ENCODE measurements at regions not wholly inside any gene's neighbourhood (a gene's known extent, or its start where the extent isn't known, plus 50 kb on each side); places are given as distances from the start of the nearest gene placed in this dataset.

- H3K36me3 Mint-ChIP-seq = no peaks in the 10 kb centered on the region
- H3K27ac Mint-ChIP-seq = no peak overlapping the region
- no peaks in the 10 kb centered on the region for H3K4me1 Mint-ChIP-seq (ENCODE audit: low read depth)
- no peaks in the 10 kb centered on the region for H3K9me3 Mint-ChIP-seq (ENCODE audit: low read depth)
- peaks cover 1% of the 10 kb centered on the region for H3K27me3 Mint-ChIP-seq
- H3K4me3 Mint-ChIP-seq = no peak overlapping the region
Measured at GRCh38 chr7:113710310-113711096, 208.3 kb downstream of the PPP1R3A start.

- no peaks in the 10 kb centered on the region for H3K4me1 Mint-ChIP-seq (ENCODE audit: low read depth)
- H3K4me3 Mint-ChIP-seq = no peak overlapping the region
- peaks cover 1% of the 10 kb centered on the region for H3K27me3 Mint-ChIP-seq
- H3K27ac Mint-ChIP-seq = no peak overlapping the region
- H3K36me3 Mint-ChIP-seq = no peaks in the 10 kb centered on the region
- H3K9me3 Mint-ChIP-seq (ENCODE audit: low read depth) = no peaks in the 10 kb centered on the region
Measured at GRCh38 chr7:113705439-113705838, 213.4 kb downstream of the PPP1R3A start.

GRCh38 chr7:113698556-113699220, 220.1 kb downstream of the PPP1R3A start:
- no peaks in the 10 kb centered on the region for H3K4me1 Mint-ChIP-seq (ENCODE audit: low read depth)
- peaks cover 2% of the 10 kb centered on the region for H3K27me3 Mint-ChIP-seq
- no peak overlapping the region for H3K27ac Mint-ChIP-seq
- no peaks in the 10 kb centered on the region for H3K36me3 Mint-ChIP-seq
- no peaks in the 10 kb centered on the region for H3K9me3 Mint-ChIP-seq (ENCODE audit: low read depth)
- H3K4me3 Mint-ChIP-seq = no peak overlapping the region

- Mint-ChIP-seq H3K27me3 (peaks cover 2% of the 10 kb centered on the region), H3K4me1 (ENCODE audit: low read depth) (no peaks in the 10 kb centered on the region), H3K4me3 (no peak overlapping the region), H3K36me3 (no peaks in the 10 kb centered on the region), H3K27ac (no peak overlapping the region), H3K9me3 (ENCODE audit: low read depth) (no peaks in the 10 kb centered on the region)
Measured at GRCh38 chr7:113694149-113694548, 224.7 kb downstream of the PPP1R3A start.

- H3K4me1 Mint-ChIP-seq (ENCODE audit: low read depth) = no peaks in the 10 kb centered on the region
- no peak overlapping the region for H3K27ac Mint-ChIP-seq
- no peak overlapping the region for H3K4me3 Mint-ChIP-seq
Measured at GRCh38 chr7:113684165-113684564, 234.6 kb downstream of the PPP1R3A start.

GRCh38 chr7:113677811-113678210, 241.0 kb downstream of the PPP1R3A start:
- no peak overlapping the region for H3K27ac Mint-ChIP-seq
- no peaks in the 10 kb centered on the region for H3K36me3 Mint-ChIP-seq
- H3K4me1 Mint-ChIP-seq (ENCODE audit: low read depth) = no peaks in the 10 kb centered on the region
- H3K4me3 Mint-ChIP-seq = no peak overlapping the region
- peaks cover 8% of the 10 kb centered on the region for H3K9me3 Mint-ChIP-seq (ENCODE audit: low read depth)
- H3K27me3 Mint-ChIP-seq = no peaks in the 10 kb centered on the region

More at GRCh38 chr7:113684165-113684564, 234.6 kb downstream of the PPP1R3A start:
- Mint-ChIP-seq H3K9me3 (ENCODE audit: low read depth) (peaks cover 3% of the 10 kb centered on the region), H3K36me3 (no peaks in the 10 kb centered on the region), H3K27me3 (no peaks in the 10 kb centered on the region)

- H3K9me3 Mint-ChIP-seq (ENCODE audit: low read depth) = peaks cover 15% of the 10 kb centered on the region
- H3K27ac Mint-ChIP-seq = no peak overlapping the region
- H3K27me3 Mint-ChIP-seq = no peaks in the 10 kb centered on the region
- no peaks in the 10 kb centered on the region for H3K36me3 Mint-ChIP-seq
- no peaks in the 10 kb centered on the region for H3K4me1 Mint-ChIP-seq (ENCODE audit: low read depth)
- H3K4me3 Mint-ChIP-seq = no peak overlapping the region
Measured at GRCh38 chr7:113664867-113665266, 253.9 kb downstream of the PPP1R3A start.

GRCh38 chr7:113659416-113659815, 259.4 kb downstream of the PPP1R3A start:
- no peaks in the 10 kb centered on the region for H3K4me1 Mint-ChIP-seq (ENCODE audit: low read depth)
- H3K36me3 Mint-ChIP-seq = no peaks in the 10 kb centered on the region
- no peaks in the 10 kb centered on the region for H3K27me3 Mint-ChIP-seq
- no peak overlapping the region for H3K27ac Mint-ChIP-seq
- H3K9me3 Mint-ChIP-seq (ENCODE audit: low read depth) = no peaks in the 10 kb centered on the region
- H3K4me3 Mint-ChIP-seq = no peak overlapping the region

- no peak overlapping the region for H3K4me3 Mint-ChIP-seq
- H3K27me3 Mint-ChIP-seq = no peaks in the 10 kb centered on the region
- H3K4me1 Mint-ChIP-seq (ENCODE audit: low read depth) = no peaks in the 10 kb centered on the region
- no peaks in the 10 kb centered on the region for H3K9me3 Mint-ChIP-seq (ENCODE audit: low read depth)
- no peak overlapping the region for H3K27ac Mint-ChIP-seq
- H3K36me3 Mint-ChIP-seq = no peaks in the 10 kb centered on the region
Measured at GRCh38 chr7:113657603-113658002, 261.2 kb downstream of the PPP1R3A start.

- no peaks in the 10 kb centered on the region for H3K4me1 Mint-ChIP-seq (ENCODE audit: low read depth)
- H3K36me3 Mint-ChIP-seq = no peaks in the 10 kb centered on the region
- H3K9me3 Mint-ChIP-seq (ENCODE audit: low read depth) = no peaks in the 10 kb centered on the region
- H3K27ac Mint-ChIP-seq = no peak overlapping the region
- H3K4me3 Mint-ChIP-seq = no peak overlapping the region
- no peaks in the 10 kb centered on the region for H3K27me3 Mint-ChIP-seq
Measured at GRCh38 chr7:113652501-113652900, 266.3 kb downstream of the PPP1R3A start.

GRCh38 chr7:113649556-113649955, 269.3 kb downstream of the PPP1R3A start:
- Mint-ChIP-seq H3K9me3 (ENCODE audit: low read depth) (no peaks in the 10 kb centered on the region), H3K27me3 (no peaks in the 10 kb centered on the region), H3K36me3 (no peaks in the 10 kb centered on the region), H3K4me3 (no peak overlapping the region), H3K27ac (no peak overlapping the region), H3K4me1 (ENCODE audit: low read depth) (no peaks in the 10 kb centered on the region)

GRCh38 chr7:113639221-113639620, 279.6 kb downstream of the PPP1R3A start:
- Mint-ChIP-seq H3K27ac (no peak overlapping the region), H3K4me3 (no peak overlapping the region), H3K9me3 (ENCODE audit: low read depth) (no peaks in the 10 kb centered on the region), H3K36me3 (no peaks in the 10 kb centered on the region), H3K27me3 (no peaks in the 10 kb centered on the region), H3K4me1 (ENCODE audit: low read depth) (no peaks in the 10 kb centered on the region)

- no peaks in the 10 kb centered on the region for H3K27me3 Mint-ChIP-seq
- H3K36me3 Mint-ChIP-seq = no peaks in the 10 kb centered on the region
- H3K9me3 Mint-ChIP-seq (ENCODE audit: low read depth) = no peaks in the 10 kb centered on the region
- no peak overlapping the region for H3K27ac Mint-ChIP-seq
- no peak overlapping the region for H3K4me3 Mint-ChIP-seq
- H3K4me1 Mint-ChIP-seq (ENCODE audit: low read depth) = no peaks in the 10 kb centered on the region
Measured at GRCh38 chr7:113636727-113637421, 281.9 kb downstream of the PPP1R3A start.

GRCh38 chr7:113635492-113635891, 283.3 kb downstream of the PPP1R3A start:
- Mint-ChIP-seq H3K27ac (no peak overlapping the region), H3K4me3 (no peak overlapping the region), H3K9me3 (ENCODE audit: low read depth) (no peaks in the 10 kb centered on the region), H3K36me3 (no peaks in the 10 kb centered on the region), H3K4me1 (ENCODE audit: low read depth) (no peaks in the 10 kb centered on the region), H3K27me3 (no peaks in the 10 kb centered on the region)

GRCh38 chr7:113633073-113633472, 285.7 kb downstream of the PPP1R3A start:
- peaks cover 4% of the 10 kb centered on the region for H3K9me3 Mint-ChIP-seq (ENCODE audit: low read depth)
- no peaks in the 10 kb centered on the region for H3K36me3 Mint-ChIP-seq
- no peak overlapping the region for H3K4me3 Mint-ChIP-seq
- no peak overlapping the region for H3K27ac Mint-ChIP-seq
- no peaks in the 10 kb centered on the region for H3K27me3 Mint-ChIP-seq
- no peaks in the 10 kb centered on the region for H3K4me1 Mint-ChIP-seq (ENCODE audit: low read depth)

Measured in activated naive CD8-positive, alpha-beta T cell (primary cell).